CD4-positive, CD25-positive, alpha-beta regulatory T cell (primary cell): ENCODE measurements at regions not wholly inside any gene's neighbourhood (a gene's known extent, or its start where the extent isn't known, plus 50 kb on each side); places are given as distances from the start of the nearest gene placed in this dataset.

Source experiments
- ATAC-seq, 2 donors: fragments of 150-1000 bp; cut with Tn5 transposase; one replicate each; pipeline ENCODE4 v1.10.0; 2021; ENCODE audit warnings: low read depth in 2 of 2, moderate number of reproducible peaks in 2 of 2, moderate library complexity in 1 of 2
- DNase-seq, 3 donors: peaks; one replicate each; pipeline versions ENCODE4 v3.0.0 to v3.0.0-alpha.2; 2012 to 2022; ENCODE audit warnings: mixed read lengths in 1 of 3
- H3K27ac ChIP-seq: one replicate; pipeline ENCODE4 v1.7.0; 2013; ENCODE audit warnings: mild to moderate bottlenecking, low read length; ENCODE audit not compliant: insufficient read depth, poor library complexity, severe bottlenecking
- H3K27me3 ChIP-seq: one replicate; pipeline ENCODE4 v1.7.0; 2013; ENCODE audit warnings: low read length; ENCODE audit not compliant: control insufficient read depth, insufficient read depth
- H3K36me3 ChIP-seq: one replicate; pipeline ENCODE4 v1.7.0; 2013; ENCODE audit warnings: mild to moderate bottlenecking, low read length, moderate library complexity; ENCODE audit not compliant: control insufficient read depth, insufficient read depth
- H3K4me1 ChIP-seq: 2 replicates; pipeline ENCODE4 v1.7.0; 2013; ENCODE audit warnings: mild to moderate bottlenecking, low read length; ENCODE audit not compliant: insufficient read depth, control insufficient read depth, poor library complexity, severe bottlenecking
- H3K4me3 ChIP-seq: one replicate; pipeline ENCODE4 v1.7.0; 2013; ENCODE audit warnings: low read depth, mild to moderate bottlenecking, low read length, moderate library complexity
- H3K9me3 ChIP-seq, 2 experiments: 1 replicate in 1 of 2; 2 replicates in 1 of 2; pipeline ENCODE4 v1.7.0; 2013; ENCODE audit warnings: low read length in 2 of 2, mild to moderate bottlenecking in 1 of 2, moderate library complexity in 1 of 2; ENCODE audit not compliant: control insufficient read depth in 2 of 2
- H3K27ac Mint-ChIP-seq, 3 donors: one replicate each; pipeline ENCODE4 v1.8.0; 2020 to 2022; ENCODE audit warnings: mild to moderate bottlenecking in 3 of 3, mixed read lengths in 3 of 3, moderate library complexity in 2 of 3
- H3K27me3 Mint-ChIP-seq: one replicate; pipeline ENCODE4 v1.8.0; 2022; ENCODE audit warnings: mild to moderate bottlenecking, mixed read lengths
- H3K36me3 Mint-ChIP-seq: one replicate; pipeline ENCODE4 v1.8.0; 2020; ENCODE audit warnings: mixed read lengths
- H3K4me1 Mint-ChIP-seq, 4 donors: one replicate each; pipeline ENCODE4 v1.8.0; 2020 to 2022; ENCODE audit warnings: mixed read lengths in 4 of 4, mild to moderate bottlenecking in 1 of 4
- H3K4me3 Mint-ChIP-seq, 4 donors: one replicate each; pipeline ENCODE4 v1.8.0; 2020 to 2022; ENCODE audit warnings: mild to moderate bottlenecking in 4 of 4, mixed read lengths in 4 of 4, moderate library complexity in 3 of 4
- H3K9me3 Mint-ChIP-seq, 7 donors: one replicate each; pipeline ENCODE4 v1.8.0; 2020 to 2022; ENCODE audit warnings: mixed read lengths in 7 of 7, mild to moderate bottlenecking in 3 of 7, moderate library complexity in 2 of 7

- no peak overlapping the region for H3K4me3 Mint-ChIP-seq
- no peak overlapping the region for H3K4me3 ChIP-seq
- no peaks in the 10 kb centered on the region for H3K4me1 Mint-ChIP-seq
- no peaks in the 10 kb centered on the region for H3K36me3 Mint-ChIP-seq
- ATAC-seq (no peak), DNase-seq (no peak)
- no peaks in the 10 kb centered on the region for H3K36me3 ChIP-seq
- peaks cover 0 to 2% (median 0%) of the 10 kb centered on the region in 7 donors for H3K9me3 Mint-ChIP-seq
- no peak overlapping the region for H3K27ac ChIP-seq
- H3K9me3 ChIP-seq = no peaks in the 10 kb centered on the region
- no peak overlapping the region for H3K27ac Mint-ChIP-seq
- H3K27me3 Mint-ChIP-seq = no peaks in the 10 kb centered on the region
- no peaks in the 10 kb centered on the region for H3K4me1 ChIP-seq
- H3K27me3 ChIP-seq = no peaks in the 10 kb centered on the region
Observed at GRCh38 chr9:115262952-115263351, 145.0 kb upstream of the TNC start.

- H3K4me3 Mint-ChIP-seq = no peak overlapping the region
- no peaks in the 10 kb centered on the region for H3K36me3 Mint-ChIP-seq
- H3K4me1 Mint-ChIP-seq = no peaks in the 10 kb centered on the region
- no peaks in the 10 kb centered on the region for H3K36me3 ChIP-seq
- no peak overlapping the region for H3K27ac Mint-ChIP-seq
- H3K27me3 ChIP-seq = no peaks in the 10 kb centered on the region
- H3K27ac ChIP-seq = no peak overlapping the region
- no peaks in the 10 kb centered on the region for H3K4me1 ChIP-seq
- no peak for ATAC-seq
- H3K9me3 ChIP-seq = no peaks in the 10 kb centered on the region
- no peak overlapping the region for H3K4me3 ChIP-seq
- DNase-seq = no peak
- peaks cover 0 to 2% (median 0%) of the 10 kb centered on the region in 7 donors for H3K9me3 Mint-ChIP-seq
- no peaks in the 10 kb centered on the region for H3K27me3 Mint-ChIP-seq
Observed at GRCh38 chr9:115263371-115264075, 145.6 kb upstream of the TNC start.

- no peaks in the 10 kb centered on the region for H3K36me3 Mint-ChIP-seq
- Histone ChIP-seq H3K27ac (no peak overlapping the region), H3K9me3 (no peaks in the 10 kb centered on the region), H3K27me3 (no peaks in the 10 kb centered on the region), H3K4me1 (no peaks in the 10 kb centered on the region), H3K4me3 (no peak overlapping the region), H3K36me3 (no peaks in the 10 kb centered on the region)
- no peaks in the 10 kb centered on the region for H3K27me3 Mint-ChIP-seq
- H3K4me1 Mint-ChIP-seq = peaks cover 0 to 2% (median 0%) of the 10 kb centered on the region in 4 donors
- no peak for ATAC-seq
- H3K27ac Mint-ChIP-seq = no peak overlapping the region
- no peak for DNase-seq
- peaks cover 0 to 2% (median 0%) of the 10 kb centered on the region in 7 donors for H3K9me3 Mint-ChIP-seq
- H3K4me3 Mint-ChIP-seq = no peak overlapping the region
Observed at GRCh38 chr9:115264313-115264712, 146.4 kb upstream of the TNC start.

GRCh38 chr9:115267790-115268189, 149.8 kb upstream of the TNC start:
- Histone ChIP-seq H3K36me3 (no peaks in the 10 kb centered on the region), H3K4me1 (no peaks in the 10 kb centered on the region), H3K9me3 (no peaks in the 10 kb centered on the region), H3K27me3 (no peaks in the 10 kb centered on the region), H3K4me3 (no peak overlapping the region), H3K27ac (no peak overlapping the region)
- H3K9me3 Mint-ChIP-seq = peaks cover 0 to 2% (median 0%) of the 10 kb centered on the region in 7 donors
- no peak overlapping the region for H3K4me3 Mint-ChIP-seq
- no peak overlapping the region for H3K27ac Mint-ChIP-seq
- peaks cover 0 to 6% (median 0%) of the 10 kb centered on the region in 4 donors for H3K4me1 Mint-ChIP-seq
- ATAC-seq (no peak), DNase-seq (no peak)
- no peaks in the 10 kb centered on the region for H3K27me3 Mint-ChIP-seq
- no peaks in the 10 kb centered on the region for H3K36me3 Mint-ChIP-seq

- no peak overlapping the region for H3K4me3 ChIP-seq
- H3K4me1 ChIP-seq = no peaks in the 10 kb centered on the region
- H3K36me3 Mint-ChIP-seq = no peaks in the 10 kb centered on the region
- no peaks in the 10 kb centered on the region for H3K36me3 ChIP-seq
- H3K27me3 Mint-ChIP-seq = peaks cover 7% of the 10 kb centered on the region
- no peaks in the 10 kb centered on the region for H3K9me3 ChIP-seq
- no peaks in the 10 kb centered on the region for H3K27me3 ChIP-seq
- no peak overlapping the region for H3K27ac Mint-ChIP-seq
- DNase-seq (no peak), ATAC-seq (no peak)
- no peaks in the 10 kb centered on the region for H3K4me1 Mint-ChIP-seq
- H3K9me3 Mint-ChIP-seq = peaks cover 0 to 7% (median 1%) of the 10 kb centered on the region in 7 donors
- no peak overlapping the region for H3K27ac ChIP-seq
- no peak overlapping the region for H3K4me3 Mint-ChIP-seq
Observed at GRCh38 chr9:115275753-115276152, 157.8 kb upstream of the TNC start.

GRCh38 chr9:115276621-115277020, 158.7 kb upstream of the TNC start:
- Histone ChIP-seq H3K4me3 (no peak overlapping the region), H3K27ac (no peak overlapping the region), H3K4me1 (no peaks in the 10 kb centered on the region), H3K36me3 (no peaks in the 10 kb centered on the region), H3K27me3 (no peaks in the 10 kb centered on the region), H3K9me3 (no peaks in the 10 kb centered on the region)
- Mint-ChIP-seq H3K27ac (no peak overlapping the region), H3K27me3 (peaks cover 7% of the 10 kb centered on the region), H3K36me3 (no peaks in the 10 kb centered on the region), H3K9me3 (peaks cover 0 to 7% (median 1%) of the 10 kb centered on the region in 7 donors), H3K4me1 (no peaks in the 10 kb centered on the region), H3K4me3 (no peak overlapping the region)
- DNase-seq (no peak), ATAC-seq (no peak)

- no peak overlapping the region for H3K4me3 Mint-ChIP-seq
Observed at GRCh38 chr9:115277301-115277700, 159.3 kb upstream of the TNC start.

GRCh38 chr9:115278326-115279035, 160.5 kb upstream of the TNC start:
- no peak overlapping the region for H3K4me3 ChIP-seq
- H3K27me3 ChIP-seq = no peaks in the 10 kb centered on the region
- Mint-ChIP-seq H3K4me1 (no peaks in the 10 kb centered on the region), H3K27ac (no peak overlapping the region), H3K9me3 (peaks cover 0 to 7% (median 1%) of the 10 kb centered on the region in 7 donors), H3K4me3 (no peak overlapping the region), H3K27me3 (peaks cover 16% of the 10 kb centered on the region), H3K36me3 (no peaks in the 10 kb centered on the region)
- H3K9me3 ChIP-seq = no peaks in the 10 kb centered on the region
- no peaks in the 10 kb centered on the region for H3K4me1 ChIP-seq
- DNase-seq (no peak), ATAC-seq (no peak)
- H3K27ac ChIP-seq = no peak overlapping the region
- H3K36me3 ChIP-seq = no peaks in the 10 kb centered on the region

More at GRCh38 chr9:115277301-115277700, 159.3 kb upstream of the TNC start:
- DNase-seq = no peak
- no peak overlapping the region for H3K27ac ChIP-seq
- Mint-ChIP-seq H3K27ac (no peak overlapping the region), H3K36me3 (no peaks in the 10 kb centered on the region), H3K27me3 (peaks cover 7% of the 10 kb centered on the region), H3K4me1 (no peaks in the 10 kb centered on the region), H3K9me3 (peaks cover 0 to 7% (median 1%) of the 10 kb centered on the region in 7 donors)
- no peaks in the 10 kb centered on the region for H3K4me1 ChIP-seq
- H3K9me3 ChIP-seq = no peaks in the 10 kb centered on the region
- H3K27me3 ChIP-seq = no peaks in the 10 kb centered on the region
- ATAC-seq = no peak
- no peak overlapping the region for H3K4me3 ChIP-seq
- H3K36me3 ChIP-seq = no peaks in the 10 kb centered on the region
